IPS-20b (cell line): ENCODE measurements at regions not wholly inside any gene's neighbourhood (a gene's known extent, or its start where the extent isn't known, plus 50 kb on each side); places are given as distances from the start of the nearest gene placed in this dataset.
"Not testable (repeated sequence)": the region's sequence is repeated elsewhere in the genome, so short reads cannot be mapped to it uniquely, and the experiment has no call there.

Experiments used
- H3K27ac ChIP-seq: one replicate; pipeline ENCODE4 v1.5.1; 2013; ENCODE audit warnings: low read length
- H3K27me3 ChIP-seq: 2 replicates; pipeline ENCODE4 v1.6.1; 2013; ENCODE audit warnings: mild to moderate bottlenecking, low read length, inconsistent platforms; ENCODE audit not compliant: insufficient read depth
- H3K36me3 ChIP-seq: 2 replicates; pipeline ENCODE4 v1.6.1; 2013; ENCODE audit warnings: low read depth, mild to moderate bottlenecking, inconsistent platforms, low read length, moderate library complexity; ENCODE audit not compliant: insufficient read depth
- H3K4me1 ChIP-seq: 2 replicates; pipeline ENCODE4 v1.6.1; 2013; ENCODE audit warnings: mild to moderate bottlenecking, control low read depth, inconsistent platforms, low read length, moderate library complexity; ENCODE audit not compliant: insufficient read depth
- H3K4me3 ChIP-seq: 2 replicates; pipeline ENCODE4 v1.5.1; 2013; ENCODE audit warnings: mild to moderate bottlenecking, low read length, inconsistent platforms
- H3K9ac ChIP-seq: 2 replicates; pipeline ENCODE4 v1.6.1; 2013; ENCODE audit warnings: low read depth, mild to moderate bottlenecking, inconsistent platforms, low read length, moderate library complexity
- H3K9me3 ChIP-seq: 2 replicates; pipeline ENCODE4 v1.6.1; 2013; ENCODE audit warnings: mild to moderate bottlenecking, low read depth, low read length, inconsistent platforms; ENCODE audit not compliant: insufficient read depth

- Histone ChIP-seq H3K9ac (no peak overlapping the region), H3K36me3 (no peaks in the 10 kb centered on the region), H3K27ac (no peak overlapping the region), H3K27me3 (no peaks in the 10 kb centered on the region), H3K4me1 (no peaks in the 10 kb centered on the region), H3K4me3 (no peak overlapping the region), H3K9me3 (no peaks in the 10 kb centered on the region; the same call in 1 of the 2 replicates)
Measured at GRCh38 chr2:138901530-138901929, 121.3 kb upstream of the NXPH2 start.

GRCh38 chr2:138898855-138899254 lies 118.7 kb upstream of the NXPH2 start:
- no peaks in the 10 kb centered on the region for H3K36me3 ChIP-seq
- no peaks in the 10 kb centered on the region for H3K4me1 ChIP-seq
- no peak overlapping the region for H3K4me3 ChIP-seq
- H3K27me3 ChIP-seq: no peaks in the 10 kb centered on the region
- no peak overlapping the region for H3K27ac ChIP-seq
- H3K9me3 ChIP-seq: no peaks in the 10 kb centered on the region; the same call in 1 of the 2 replicates
- no peak overlapping the region for H3K9ac ChIP-seq

GRCh38 chr2:138897274-138897673 lies 117.1 kb upstream of the NXPH2 start:
- H3K27ac ChIP-seq: no peak overlapping the region
- no peak overlapping the region for H3K9ac ChIP-seq
- H3K27me3 ChIP-seq: no peaks in the 10 kb centered on the region
- H3K4me1 ChIP-seq: no peaks in the 10 kb centered on the region
- H3K4me3 ChIP-seq: no peak overlapping the region
- H3K36me3 ChIP-seq: no peaks in the 10 kb centered on the region
- H3K9me3 ChIP-seq: no peaks in the 10 kb centered on the region; the same call in 1 of the 2 replicates

GRCh38 chr2:138893746-138894145 lies 113.6 kb upstream of the NXPH2 start:
- no peak overlapping the region for H3K9ac ChIP-seq
- H3K27ac ChIP-seq: no peak overlapping the region
- H3K36me3 ChIP-seq: no peaks in the 10 kb centered on the region
- H3K27me3 ChIP-seq: no peaks in the 10 kb centered on the region
- H3K4me3 ChIP-seq: no peak overlapping the region
- no peaks in the 10 kb centered on the region for H3K9me3 ChIP-seq
- no peaks in the 10 kb centered on the region for H3K4me1 ChIP-seq

- Histone ChIP-seq H3K27ac (no peak overlapping the region), H3K36me3 (no peaks in the 10 kb centered on the region), H3K9me3 (no peaks in the 10 kb centered on the region), H3K9ac (no peak overlapping the region), H3K4me1 (no peaks in the 10 kb centered on the region), H3K27me3 (no peaks in the 10 kb centered on the region), H3K4me3 (no peak overlapping the region)
Measured at GRCh38 chr2:138881126-138881525, 100.9 kb upstream of the NXPH2 start.

- Histone ChIP-seq H3K9me3 (no peaks in the 10 kb centered on the region), H3K36me3 (no peaks in the 10 kb centered on the region), H3K4me1 (no peaks in the 10 kb centered on the region), H3K27me3 (no peaks in the 10 kb centered on the region), H3K4me3 (no peak overlapping the region), H3K9ac (no peak overlapping the region), H3K27ac (no peak overlapping the region)
Measured at GRCh38 chr2:138879931-138880330, 99.7 kb upstream of the NXPH2 start.

GRCh38 chr2:138877421-138877820 lies 97.2 kb upstream of the NXPH2 start:
- H3K27ac ChIP-seq: no peak overlapping the region
- no peak overlapping the region for H3K4me3 ChIP-seq
- H3K4me1 ChIP-seq: no peaks in the 10 kb centered on the region
- no peak overlapping the region for H3K9ac ChIP-seq
- no peaks in the 10 kb centered on the region for H3K36me3 ChIP-seq
- no peaks in the 10 kb centered on the region for H3K27me3 ChIP-seq
- no peaks in the 10 kb centered on the region for H3K9me3 ChIP-seq

GRCh38 chr2:138874251-138874650 lies 94.1 kb upstream of the NXPH2 start:
- Histone ChIP-seq H3K9me3 (no peaks in the 10 kb centered on the region), H3K4me1 (no peaks in the 10 kb centered on the region), H3K9ac (no peak overlapping the region), H3K27ac (no peak overlapping the region), H3K36me3 (no peaks in the 10 kb centered on the region), H3K27me3 (no peaks in the 10 kb centered on the region), H3K4me3 (no peak overlapping the region)

- not testable (repeated sequence) for H3K9ac ChIP-seq, H3K36me3 ChIP-seq, H3K9me3 ChIP-seq, H3K27ac ChIP-seq, H3K27me3 ChIP-seq, H3K4me1 ChIP-seq, H3K4me3 ChIP-seq
Measured at GRCh38 chr2:138872116-138872515, 91.9 kb upstream of the NXPH2 start.

- Histone ChIP-seq H3K4me1 (no peaks in the 10 kb centered on the region), H3K9me3 (no peaks in the 10 kb centered on the region), H3K9ac (no peak overlapping the region), H3K27me3 (no peaks in the 10 kb centered on the region), H3K36me3 (no peaks in the 10 kb centered on the region), H3K27ac (no peak overlapping the region), H3K4me3 (no peak overlapping the region)
Measured at GRCh38 chr2:138871312-138871711, 91.1 kb upstream of the NXPH2 start.

- H3K9me3 ChIP-seq: no peaks in the 10 kb centered on the region
- H3K27me3 ChIP-seq: no peaks in the 10 kb centered on the region
- no peak overlapping the region for H3K4me3 ChIP-seq
- H3K36me3 ChIP-seq: no peaks in the 10 kb centered on the region
- no peak overlapping the region for H3K27ac ChIP-seq
- no peak overlapping the region for H3K9ac ChIP-seq
- no peaks in the 10 kb centered on the region for H3K4me1 ChIP-seq
Measured at GRCh38 chr2:138867341-138867740, 87.2 kb upstream of the NXPH2 start.

GRCh38 chr2:138866797-138867196 lies 86.6 kb upstream of the NXPH2 start:
- Histone ChIP-seq H3K27ac (no peak overlapping the region), H3K36me3 (no peaks in the 10 kb centered on the region), H3K4me1 (no peaks in the 10 kb centered on the region), H3K9me3 (no peaks in the 10 kb centered on the region), H3K4me3 (no peak overlapping the region), H3K27me3 (no peaks in the 10 kb centered on the region), H3K9ac (no peak overlapping the region)

GRCh38 chr2:138853761-138854160 lies 73.6 kb upstream of the NXPH2 start:
- Histone ChIP-seq H3K36me3 (no peaks in the 10 kb centered on the region), H3K9ac (no peak overlapping the region), H3K4me3 (no peak overlapping the region), H3K4me1 (no peaks in the 10 kb centered on the region), H3K27me3 (no peaks in the 10 kb centered on the region), H3K9me3 (no peaks in the 10 kb centered on the region), H3K27ac (no peak overlapping the region)
